ENCODE measurements at regions not wholly inside any gene's neighbourhood (a gene's known extent, or its start where the extent isn't known, plus 50 kb on each side); places are given as distances from the start of the nearest gene placed in this dataset.

- H3K27ac ChIP-seq (ENCODE audit: extremely low read length, insufficient read depth, low read length): no peak overlapping the region
- H3K4me1 ChIP-seq (ENCODE audit: insufficient read depth, low read length): no peaks in the 10 kb centered on the region
- ChIA-PET CTCF (ENCODE audit: low intra/inter-chr PET ratio, low total read pairs) (no interaction called here), POLR2A (no interaction called here)
- no peaks in the 10 kb centered on the region for H3K9me3 ChIP-seq (ENCODE audit: low read length)
- no peak overlapping the region for H3K4me2 ChIP-seq (ENCODE audit: low read depth, low read length)
- H3K4me3 ChIP-seq (replicated peaks in 1 of 3; ENCODE audit: insufficient read depth in 1 of 3, low read depth in 2 of 3, low read length in 3 of 3): no peak overlapping the region
- in situ Hi-C loops (cut with HindIII; ENCODE audit: extremely low pct_ligation_motif_present, low pct_unique_long_range_greater_than_20kb) (no loop called here), intact Hi-C loops (cut with micrococcal nuclease; ENCODE audit: unreplicated experiment) (no loop called here)
- ATAC-seq (no peak), DNase-seq (ENCODE audit: low spot score) (no peak), FAIRE-seq (no peak)
- WGBS (ENCODE audit: low lambda C conversion rate): 4% methylated on average over 2 of the region's 2 CpGs
- TF ChIP-seq ZNF788 (CRISPR knock-in tag; IDR thresholded peaks at IDR 0.05; ENCODE audit: borderline replicate concordance) (no peak), TOE1 (CRISPR knock-in tag; IDR thresholded peaks at IDR 0.05) (no peak), PAWR (CRISPR knock-in tag; IDR thresholded peaks at IDR 0.05; ENCODE audit: borderline replicate concordance) (no peak), TP53 (CRISPR knock-in tag; conservative IDR thresholded peaks at IDR 0.05) (no peak), NFIB (CRISPR knock-in tag; IDR thresholded peaks at IDR 0.05; ENCODE audit: borderline replicate concordance) (no peak), CBFB (CRISPR knock-in tag; IDR thresholded peaks at IDR 0.05) (no peak), ZSCAN9 (CRISPR knock-in tag; IDR thresholded peaks at IDR 0.05; ENCODE audit: borderline replicate concordance) (no peak), ZNF772 (CRISPR knock-in tag; IDR thresholded peaks at IDR 0.05) (no peak), CEBPG (CRISPR knock-in tag; IDR thresholded peaks at IDR 0.05) (no peak)
- no TSS peak for BruUV-seq (replicated peaks)
- H4K20me1 ChIP-seq (ENCODE audit: insufficient read depth, low read length): no peaks in the 10 kb centered on the region
- H3K27me3 ChIP-seq (ENCODE audit: control insufficient read depth in 1 of 2, insufficient read depth in 2 of 2, low read length in 2 of 2): peaks cover 0 to 3% of the 10 kb centered on the region in 2 experiments; a peak in 1 of 5 replicates
- no peak overlapping the region for H2AFZ ChIP-seq (ENCODE audit: low read length)
- H3K9ac ChIP-seq (ENCODE audit: insufficient read depth, low read depth, low read length): no peak overlapping the region
- H3K36me3 ChIP-seq (replicated peaks in 1 of 2; ENCODE audit: control insufficient read depth in 1 of 2, insufficient read depth in 2 of 2, low read length in 2 of 2): no peaks in the 10 kb centered on the region
- H3K79me2 ChIP-seq (ENCODE audit: insufficient read depth, low read length): no peaks in the 10 kb centered on the region
Observed at GRCh38 chr7:97346349-97346748, 228.9 kb downstream of the SDHAF3 start.

GRCh38 chr7:97351488-97351887, 234.0 kb downstream of the SDHAF3 start:
- WGBS (ENCODE audit: low lambda C conversion rate): 42% methylated on average over 1 of the region's 1 CpG
- ATAC-seq (no peak), FAIRE-seq (no peak), DNase-seq (ENCODE audit: low spot score) (no peak)
- Histone ChIP-seq H3K27me3 (ENCODE audit: control insufficient read depth in 1 of 2, insufficient read depth in 2 of 2, low read length in 2 of 2) (peaks cover 0 to 3% of the 10 kb centered on the region in 2 experiments; a peak in 1 of 5 replicates), H3K4me1 (ENCODE audit: insufficient read depth, low read length) (no peaks in the 10 kb centered on the region), H3K79me2 (ENCODE audit: insufficient read depth, low read length) (no peaks in the 10 kb centered on the region), H2AFZ (ENCODE audit: low read length) (no peak overlapping the region), H3K4me2 (ENCODE audit: low read depth, low read length) (no peak overlapping the region), H3K4me3 (replicated peaks in 1 of 3; ENCODE audit: insufficient read depth in 1 of 3, low read depth in 2 of 3, low read length in 3 of 3) (no peak overlapping the region), H3K36me3 (replicated peaks in 1 of 2; ENCODE audit: control insufficient read depth in 1 of 2, insufficient read depth in 2 of 2, low read length in 2 of 2) (no peaks in the 10 kb centered on the region), H3K9ac (ENCODE audit: insufficient read depth, low read depth, low read length) (no peak overlapping the region), H3K9me3 (ENCODE audit: low read length) (no peaks in the 10 kb centered on the region), H4K20me1 (ENCODE audit: insufficient read depth, low read length) (no peaks in the 10 kb centered on the region), H3K27ac (ENCODE audit: extremely low read length, insufficient read depth, low read length) (no peak overlapping the region)
- no TSS peak for BruUV-seq (replicated peaks)
- ChIA-PET POLR2A (no interaction called here), CTCF (ENCODE audit: low intra/inter-chr PET ratio, low total read pairs) (no interaction called here)
- in situ Hi-C loops (cut with HindIII; ENCODE audit: extremely low pct_ligation_motif_present, low pct_unique_long_range_greater_than_20kb): no loop called here
- intact Hi-C loops (cut with micrococcal nuclease; ENCODE audit: unreplicated experiment): no loop called here
- TF ChIP-seq FOXP1 (IDR thresholded peaks at IDR 0.05): no peak
- TF ChIP-seq FOXP1 (CRISPR knock-in tag; IDR thresholded peaks at IDR 0.05): no peak
- no peak for TF ChIP-seq REST (IDR thresholded peaks at IDR 0.05; ENCODE audit: borderline replicate concordance in 1 of 2, low read depth in 1 of 2, low read length in 2 of 2)
- TF ChIP-seq ZNF3 (CRISPR knock-in tag; IDR thresholded peaks at IDR 0.05): no peak
- no peak for TF ChIP-seq PPARG (CRISPR knock-in tag; conservative IDR thresholded peaks at IDR 0.05)
- no peak for TF ChIP-seq YY1 (IDR thresholded peaks at IDR 0.05; ENCODE audit: insufficient read depth, insufficient replicate concordance, low read depth, low read length)
- TF ChIP-seq, protein P1, sequence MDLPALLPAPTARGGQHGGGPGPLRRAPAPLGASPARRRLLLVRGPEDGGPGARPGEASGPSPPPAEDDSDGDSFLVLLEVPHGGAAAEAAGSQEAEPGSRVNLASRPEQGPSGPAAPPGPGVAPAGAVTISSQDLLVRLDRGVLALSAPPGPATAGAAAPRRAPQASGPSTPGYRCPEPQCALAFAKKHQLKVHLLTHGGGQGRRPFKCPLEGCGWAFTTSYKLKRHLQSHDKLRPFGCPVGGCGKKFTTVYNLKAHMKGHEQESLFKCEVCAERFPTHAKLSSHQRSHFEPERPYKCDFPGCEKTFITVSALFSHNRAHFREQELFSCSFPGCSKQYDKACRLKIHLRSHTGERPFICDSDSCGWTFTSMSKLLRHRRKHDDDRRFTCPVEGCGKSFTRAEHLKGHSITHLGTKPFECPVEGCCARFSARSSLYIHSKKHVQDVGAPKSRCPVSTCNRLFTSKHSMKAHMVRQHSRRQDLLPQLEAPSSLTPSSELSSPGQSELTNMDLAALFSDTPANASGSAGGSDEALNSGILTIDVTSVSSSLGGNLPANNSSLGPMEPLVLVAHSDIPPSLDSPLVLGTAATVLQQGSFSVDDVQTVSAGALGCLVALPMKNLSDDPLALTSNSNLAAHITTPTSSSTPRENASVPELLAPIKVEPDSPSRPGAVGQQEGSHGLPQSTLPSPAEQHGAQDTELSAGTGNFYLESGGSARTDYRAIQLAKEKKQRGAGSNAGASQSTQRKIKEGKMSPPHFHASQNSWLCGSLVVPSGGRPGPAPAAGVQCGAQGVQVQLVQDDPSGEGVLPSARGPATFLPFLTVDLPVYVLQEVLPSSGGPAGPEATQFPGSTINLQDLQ (CRISPR knock-in tag; IDR thresholded peaks at IDR 0.05): no peak

All from HepG2 (cell line).